ENCODE measurements at regions not wholly inside any gene's neighbourhood (a gene's known extent, or its start where the extent isn't known, plus 50 kb on each side); places are given as distances from the start of the nearest gene placed in this dataset.
"Not testable (repeated sequence)": the region's sequence is repeated elsewhere in the genome, so short reads cannot be mapped to it uniquely, and the experiment has no call there.

GRCh38 chr7:94761451-94761850, 105.5 kb upstream of the SGCE start:
- no peak overlapping the region for H3K27ac ChIP-seq
- H3K27me3 ChIP-seq: no peaks in the 10 kb centered on the region
- H3K4me3 ChIP-seq: no peak overlapping the region
- peaks cover 0 to 5% (median 0%) of the 10 kb centered on the region in 10 experiments; a peak in 1 of 20 replicates for H3K4me1 ChIP-seq
- no peaks in the 10 kb centered on the region for H3K36me3 ChIP-seq
- no peak overlapping the region for H3K9ac ChIP-seq
- TF ChIP-seq Cebpa-rat (IDR thresholded peaks at IDR 0.05): no peak
- H3K4me2 ChIP-seq: no peak overlapping the region
- peaks cover 7 to 12% (median 9%) of the 10 kb centered on the region in 11 experiments; a peak in 14 of 22 replicates for H3K9me3 ChIP-seq (replicated peaks in 1 of 11)
- H4K20me1 ChIP-seq: no peaks in the 10 kb centered on the region

- no peak for TF ChIP-seq Cebpa-rat (IDR thresholded peaks at IDR 0.05)
- Histone ChIP-seq H3K4me2 (peak overlapping the region in 2 of 11 experiments; percentile 23 to 25; a peak in 2 of 22 replicates), H3K9me3 (replicated peaks in 1 of 11) (no peaks in the 10 kb centered on the region), H4K20me1 (no peaks in the 10 kb centered on the region), H3K4me1 (peaks cover 0 to 5% (median 0%) of the 10 kb centered on the region in 10 experiments; a peak in 1 of 20 replicates), H3K27me3 (no peaks in the 10 kb centered on the region), H3K27ac (no peak overlapping the region; a peak in 1 of 22 replicates), H3K9ac (no peak overlapping the region), H3K36me3 (no peaks in the 10 kb centered on the region), H3K4me3 (no peak overlapping the region)
Observed at GRCh38 chr7:94763268-94763667, 107.3 kb upstream of the SGCE start.

GRCh38 chr7:94769724-94770123, 113.8 kb upstream of the SGCE start:
- Histone ChIP-seq H3K4me1 (no peaks in the 10 kb centered on the region), H3K4me3 (no peak overlapping the region), H3K36me3 (no peaks in the 10 kb centered on the region), H3K4me2 (no peak overlapping the region), H3K9ac (no peak overlapping the region), H3K27me3 (no peaks in the 10 kb centered on the region), H3K9me3 (replicated peaks in 1 of 11) (peaks cover 0 to 5% (median 0%) of the 10 kb centered on the region in 11 experiments; a peak in 2 of 22 replicates), H3K27ac (no peak overlapping the region), H4K20me1 (no peaks in the 10 kb centered on the region)
- no peak for TF ChIP-seq Cebpa-rat (IDR thresholded peaks at IDR 0.05)

GRCh38 chr7:94778711-94779459, 123.0 kb upstream of the SGCE start:
- Histone ChIP-seq H3K4me3 (no peak overlapping the region), H3K4me1 (no peaks in the 10 kb centered on the region), H3K27ac (no peak overlapping the region), H3K9ac (no peak overlapping the region), H3K9me3 (replicated peaks in 1 of 11) (peaks cover 0 to 14% (median 5%) of the 10 kb centered on the region in 11 experiments; a peak in 10 of 22 replicates), H3K4me2 (no peak overlapping the region), H3K27me3 (no peaks in the 10 kb centered on the region), H3K36me3 (no peaks in the 10 kb centered on the region), H4K20me1 (no peaks in the 10 kb centered on the region)
- no peak for TF ChIP-seq Cebpa-rat (IDR thresholded peaks at IDR 0.05)

GRCh38 chr7:94779861-94780260, 123.9 kb upstream of the SGCE start:
- Histone ChIP-seq H3K9ac (no peak overlapping the region), H3K4me2 (no peak overlapping the region), H3K36me3 (no peaks in the 10 kb centered on the region), H4K20me1 (no peaks in the 10 kb centered on the region), H3K4me1 (no peaks in the 10 kb centered on the region), H3K4me3 (no peak overlapping the region), H3K27ac (no peak overlapping the region), H3K27me3 (no peaks in the 10 kb centered on the region), H3K9me3 (replicated peaks in 1 of 11) (peaks cover 0 to 14% (median 5%) of the 10 kb centered on the region in 11 experiments; a peak in 9 of 22 replicates)
- TF ChIP-seq Cebpa-rat (IDR thresholded peaks at IDR 0.05): no peak

- TF ChIP-seq Cebpa-rat (IDR thresholded peaks at IDR 0.05): no peak
- Histone ChIP-seq H3K4me1 (no peaks in the 10 kb centered on the region), H3K36me3 (no peaks in the 10 kb centered on the region), H3K9ac (no peak overlapping the region), H3K9me3 (replicated peaks in 1 of 11) (peaks cover 0 to 14% (median 5%) of the 10 kb centered on the region in 11 experiments; a peak in 9 of 22 replicates), H3K4me2 (no peak overlapping the region), H3K27me3 (no peaks in the 10 kb centered on the region), H3K4me3 (no peak overlapping the region), H4K20me1 (no peaks in the 10 kb centered on the region), H3K27ac (no peak overlapping the region)
Observed at GRCh38 chr7:94781236-94781635, 125.3 kb upstream of the SGCE start.

- Histone ChIP-seq H4K20me1 (no peaks in the 10 kb centered on the region), H3K27me3 (no peaks in the 10 kb centered on the region), H3K4me3 (no peak overlapping the region), H3K27ac (no peak overlapping the region), H3K4me2 (no peak overlapping the region), H3K36me3 (no peaks in the 10 kb centered on the region), H3K9ac (no peak overlapping the region), H3K4me1 (no peaks in the 10 kb centered on the region), H3K9me3 (replicated peaks in 1 of 11) (peaks cover 0 to 2% (median 0%) of the 10 kb centered on the region in 11 experiments; a peak in 2 of 22 replicates)
- TF ChIP-seq Cebpa-rat (IDR thresholded peaks at IDR 0.05): no peak
Observed at GRCh38 chr7:94782777-94783176, 124.6 kb upstream of the PPP1R9A start.

GRCh38 chr7:94787285-94787684, 120.1 kb upstream of the PPP1R9A start:
- no peak for TF ChIP-seq Cebpa-rat (IDR thresholded peaks at IDR 0.05)
- H3K27ac ChIP-seq: no peak overlapping the region
- H4K20me1 ChIP-seq: no peaks in the 10 kb centered on the region
- H3K9me3 ChIP-seq (replicated peaks in 1 of 11): peaks cover 0 to 3% (median 0%) of the 10 kb centered on the region in 11 experiments; a peak in 3 of 22 replicates
- no peaks in the 10 kb centered on the region for H3K36me3 ChIP-seq
- H3K4me2 ChIP-seq: no peak overlapping the region
- no peak overlapping the region for H3K9ac ChIP-seq
- H3K4me1 ChIP-seq: no peaks in the 10 kb centered on the region
- H3K4me3 ChIP-seq: no peak overlapping the region
- no peaks in the 10 kb centered on the region for H3K27me3 ChIP-seq

GRCh38 chr7:94788378-94788777, 119.0 kb upstream of the PPP1R9A start:
- H3K9me3 ChIP-seq (replicated peaks in 1 of 11); H4K20me1 ChIP-seq; H3K27ac ChIP-seq; H3K36me3 ChIP-seq; H3K27me3 ChIP-seq; H3K4me1 ChIP-seq; H3K4me2 ChIP-seq; H3K9ac ChIP-seq; H3K4me3 ChIP-seq: not testable (repeated sequence)

- Histone ChIP-seq H3K27me3 (no peaks in the 10 kb centered on the region), H3K9me3 (replicated peaks in 1 of 11) (peaks cover 0 to 3% (median 0%) of the 10 kb centered on the region in 11 experiments; a peak in 2 of 22 replicates), H3K9ac (no peak overlapping the region), H3K4me2 (no peak overlapping the region), H3K4me3 (no peak overlapping the region), H3K27ac (no peak overlapping the region), H3K4me1 (no peaks in the 10 kb centered on the region), H3K36me3 (no peaks in the 10 kb centered on the region), H4K20me1 (no peaks in the 10 kb centered on the region)
- no peak for TF ChIP-seq Cebpa-rat (IDR thresholded peaks at IDR 0.05)
Observed at GRCh38 chr7:94792241-94792640, 115.2 kb upstream of the PPP1R9A start.

- H3K4me1 ChIP-seq; H3K27me3 ChIP-seq; H3K9ac ChIP-seq; H3K36me3 ChIP-seq; H4K20me1 ChIP-seq; H3K4me2 ChIP-seq; H3K4me3 ChIP-seq; H3K9me3 ChIP-seq (replicated peaks in 1 of 11); H3K27ac ChIP-seq: not testable (repeated sequence)
Observed at GRCh38 chr7:94797404-94797803, 110.0 kb upstream of the PPP1R9A start.
